A673 (cell line): ENCODE measurements at regions not wholly inside any gene's neighbourhood (a gene's known extent, or its start where the extent isn't known, plus 50 kb on each side); places are given as distances from the start of the nearest gene placed in this dataset.

Experiments used
- CTCF ChIP-seq: fragments of 300-800, 200-600 bp; sonication (generic); conservative IDR thresholded peaks from 2 replicates; pipeline ENCODE4 v1.5.1; 2017; ENCODE audit warnings: low read depth, mild to moderate bottlenecking, antibody characterized with exemption, low read length, moderate library complexity, mixed read lengths
- EZH2 ChIP-seq: fragments of 200-600 bp; sonication (generic); IDR thresholded peaks from 2 replicates; pipeline ENCODE4 v1.6.1; 2017; ENCODE audit warnings: borderline replicate concordance, low read depth, mild to moderate bottlenecking, mixed read lengths, antibody characterized with exemption, low read length; ENCODE audit not compliant: poor library complexity, severe bottlenecking

DNA sequence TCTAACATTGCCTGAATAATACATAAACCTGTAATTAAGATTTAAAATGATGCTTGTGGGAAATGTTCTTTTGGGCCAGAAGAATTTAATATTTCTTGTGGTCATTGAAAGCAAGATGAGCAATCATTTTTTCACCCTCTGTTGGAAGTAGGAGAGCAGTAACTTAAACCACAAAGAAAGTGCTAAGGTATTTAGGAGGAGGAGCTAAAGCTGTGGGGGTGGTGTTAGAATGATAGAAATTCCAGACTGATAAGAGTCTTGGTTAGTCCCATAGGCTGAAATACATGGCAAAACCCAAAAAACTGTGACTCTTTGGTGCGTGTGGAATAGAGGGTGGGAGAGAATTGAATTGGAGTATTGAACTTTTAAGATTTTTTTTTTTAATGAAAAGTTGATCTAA lies 247.0 kb downstream of the YTHDC2 start:
- TF ChIP-seq CTCF (no peak), EZH2 (no peak)
